ENCODE measurements at regions not wholly inside any gene's neighbourhood (a gene's known extent, or its start where the extent isn't known, plus 50 kb on each side); places are given as distances from the start of the nearest gene placed in this dataset.

GRCh38 chr3:168624195-168624594, 528.5 kb upstream of the GOLIM4 start:
- H3K9me2 ChIP-seq (ENCODE audit: low read depth, low read length): 0 out of 2 replicates have a peak, but pooled peaks cover 5% of the 10 kb centered on the region
- H2AFZ ChIP-seq (ENCODE audit: low read length): no peak overlapping the region
- no peak overlapping the region for H3K27ac ChIP-seq (ENCODE audit: low read depth, low read length, poor library complexity, severe bottlenecking)
- no peak overlapping the region for H3K4me2 ChIP-seq (ENCODE audit: low read length)
- no peaks in the 10 kb centered on the region for H4K20me1 ChIP-seq (ENCODE audit: insufficient read depth, low read length)
- no peaks in the 10 kb centered on the region for H3K27me3 ChIP-seq (ENCODE audit: insufficient read depth, low read length)
- H3K9me3 ChIP-seq (ENCODE audit: low read length): no peaks in the 10 kb centered on the region
- no peak for TF ChIP-seq CTCF (IDR thresholded peaks at IDR 0.05; ENCODE audit: low read length)
- no peak for TF ChIP-seq EZH2 (IDR thresholded peaks at IDR 0.05; ENCODE audit: borderline replicate concordance, low read length)
- no peaks in the 10 kb centered on the region for H3K79me2 ChIP-seq (ENCODE audit: insufficient read depth, low read length)
- no peaks in the 10 kb centered on the region for H3F3A ChIP-seq (ENCODE audit: insufficient read depth, low read length)
- no peaks in the 10 kb centered on the region for H3K36me3 ChIP-seq (ENCODE audit: insufficient read depth, low read length)
- no peaks in the 10 kb centered on the region for H3K4me1 ChIP-seq (ENCODE audit: insufficient read depth, low read length, severe bottlenecking)
- no peak overlapping the region for H3K9ac ChIP-seq (ENCODE audit: low read length)
- no peak overlapping the region for H3K4me3 ChIP-seq (ENCODE audit: low read depth, low read length, poor library complexity, severe bottlenecking)

- Histone ChIP-seq H3F3A (ENCODE audit: insufficient read depth, low read length) (no peaks in the 10 kb centered on the region), H3K9me3 (ENCODE audit: low read length) (no peaks in the 10 kb centered on the region), H3K4me3 (ENCODE audit: low read depth, low read length, poor library complexity, severe bottlenecking) (no peak overlapping the region), H2AFZ (ENCODE audit: low read length) (no peak overlapping the region), H3K4me2 (ENCODE audit: low read length) (no peak overlapping the region), H3K27ac (ENCODE audit: low read depth, low read length, poor library complexity, severe bottlenecking) (no peak overlapping the region), H3K27me3 (ENCODE audit: insufficient read depth, low read length) (no peaks in the 10 kb centered on the region), H3K4me1 (ENCODE audit: insufficient read depth, low read length, severe bottlenecking) (no peaks in the 10 kb centered on the region), H3K36me3 (ENCODE audit: insufficient read depth, low read length) (no peaks in the 10 kb centered on the region), H3K79me2 (ENCODE audit: insufficient read depth, low read length) (no peaks in the 10 kb centered on the region), H3K9ac (ENCODE audit: low read length) (no peak overlapping the region), H4K20me1 (ENCODE audit: insufficient read depth, low read length) (no peaks in the 10 kb centered on the region), H3K9me2 (ENCODE audit: low read depth, low read length) (no peaks in the 10 kb centered on the region)
- TF ChIP-seq CTCF (IDR thresholded peaks at IDR 0.05; ENCODE audit: low read length) (no peak), EZH2 (IDR thresholded peaks at IDR 0.05; ENCODE audit: borderline replicate concordance, low read length) (no peak)
These were observed 527.1 kb upstream of the GOLIM4 start for GRCh38 chr3:168622795-168623194.

- H2AFZ ChIP-seq (ENCODE audit: low read length): no peak overlapping the region
- no peaks in the 10 kb centered on the region for H3K4me1 ChIP-seq (ENCODE audit: insufficient read depth, low read length, severe bottlenecking)
- H3K79me2 ChIP-seq (ENCODE audit: insufficient read depth, low read length): no peaks in the 10 kb centered on the region
- H4K20me1 ChIP-seq (ENCODE audit: insufficient read depth, low read length): no peaks in the 10 kb centered on the region
- no peaks in the 10 kb centered on the region for H3K36me3 ChIP-seq (ENCODE audit: insufficient read depth, low read length)
- no peak overlapping the region for H3K4me2 ChIP-seq (ENCODE audit: low read length)
- H3K27ac ChIP-seq (ENCODE audit: low read depth, low read length, poor library complexity, severe bottlenecking): no peak overlapping the region
- peak; percentile 74 for TF ChIP-seq CTCF (IDR thresholded peaks at IDR 0.05; ENCODE audit: low read length)
- no peak for TF ChIP-seq EZH2 (IDR thresholded peaks at IDR 0.05; ENCODE audit: borderline replicate concordance, low read length)
- H3K27me3 ChIP-seq (ENCODE audit: insufficient read depth, low read length): no peaks in the 10 kb centered on the region
- no peaks in the 10 kb centered on the region for H3K9me2 ChIP-seq (ENCODE audit: low read depth, low read length)
- H3F3A ChIP-seq (ENCODE audit: insufficient read depth, low read length): no peaks in the 10 kb centered on the region
- no peak overlapping the region for H3K9ac ChIP-seq (ENCODE audit: low read length)
- no peak overlapping the region for H3K4me3 ChIP-seq (ENCODE audit: low read depth, low read length, poor library complexity, severe bottlenecking)
- H3K9me3 ChIP-seq (ENCODE audit: low read length): no peaks in the 10 kb centered on the region
These were observed 525.1 kb upstream of the GOLIM4 start for GRCh38 chr3:168620854-168621253.
